ENCODE measurements at regions not wholly inside any gene's neighbourhood (a gene's known extent, or its start where the extent isn't known, plus 50 kb on each side); places are given as distances from the start of the nearest gene placed in this dataset.

GRCh38 chr21:36541721-36542139, 61.8 kb upstream of the CLDN14 start:
- intact Hi-C loops (cut with micrococcal nuclease), result no loop called here
- no peaks in the 10 kb centered on the region for H3K9me3 Mint-ChIP-seq
- DNase-seq, result no peak
- Histone ChIP-seq H3K4me1 (ENCODE audit: control insufficient read depth in 2 of 2, insufficient read depth in 2 of 2, low read length in 2 of 2) (no peaks in the 10 kb centered on the region), H3K27ac (ENCODE audit: low read depth, low read length) (no peak overlapping the region), H3K36me3 (ENCODE audit: control insufficient read depth in 2 of 3, insufficient read depth in 3 of 3, low read length in 3 of 3) (no peaks in the 10 kb centered on the region), H3K9me3 (ENCODE audit: control insufficient read depth in 2 of 3, low read length in 3 of 3) (no peaks in the 10 kb centered on the region), H3K27me3 (ENCODE audit: control insufficient read depth in 2 of 2, insufficient read depth in 2 of 2, low read length in 2 of 2) (no peaks in the 10 kb centered on the region), H3K4me3 (ENCODE audit: low read length) (no peak overlapping the region)
- H3K36me3 Mint-ChIP-seq, result no peaks in the 10 kb centered on the region
- H3K4me1 Mint-ChIP-seq, result no peaks in the 10 kb centered on the region
- H3K27me3 Mint-ChIP-seq, result peaks cover 12 to 18% (median 18%) of the 10 kb centered on the region in 5 donors
- ATAC-seq, result no peak
- ChIA-PET CTCF (no interaction called here), POLR2A (no interaction called here)
- H3K4me3 Mint-ChIP-seq, result no peak overlapping the region
- no peak overlapping the region for H3K27ac Mint-ChIP-seq

- Histone ChIP-seq H3K9me3 (ENCODE audit: control insufficient read depth in 2 of 3, low read length in 3 of 3) (no peaks in the 10 kb centered on the region), H3K27me3 (ENCODE audit: control insufficient read depth in 2 of 2, insufficient read depth in 2 of 2, low read length in 2 of 2) (no peaks in the 10 kb centered on the region), H3K36me3 (ENCODE audit: control insufficient read depth in 2 of 3, insufficient read depth in 3 of 3, low read length in 3 of 3) (no peaks in the 10 kb centered on the region), H3K27ac (ENCODE audit: low read depth, low read length) (no peak overlapping the region), H3K4me3 (ENCODE audit: low read length) (no peak overlapping the region), H3K4me1 (ENCODE audit: control insufficient read depth in 2 of 2, insufficient read depth in 2 of 2, low read length in 2 of 2) (no peaks in the 10 kb centered on the region)
- H3K27ac Mint-ChIP-seq, result no peak overlapping the region
- ChIA-PET CTCF (no interaction called here), POLR2A (no interaction called here)
- ATAC-seq, result no peak
- no peaks in the 10 kb centered on the region for H3K36me3 Mint-ChIP-seq
- no peak for DNase-seq
- H3K27me3 Mint-ChIP-seq, result peaks cover 12 to 22% (median 18%) of the 10 kb centered on the region in 5 donors
- intact Hi-C loops (cut with micrococcal nuclease), result no loop called here
- H3K4me3 Mint-ChIP-seq, result no peak overlapping the region
- no peaks in the 10 kb centered on the region for H3K4me1 Mint-ChIP-seq
- no peaks in the 10 kb centered on the region for H3K9me3 Mint-ChIP-seq
Measured at GRCh38 chr21:36542312-36543101, 62.6 kb upstream of the CLDN14 start.

- Mint-ChIP-seq H3K27ac (peak overlapping the region in 1 of 9 donors; percentile 41), H3K36me3 (no peaks in the 10 kb centered on the region), H3K27me3 (peaks cover 12 to 23% (median 21%) of the 10 kb centered on the region in 5 donors), H3K9me3 (no peaks in the 10 kb centered on the region), H3K4me3 (no peak overlapping the region), H3K4me1 (peaks cover 0 to 3% (median 0%) of the 10 kb centered on the region in 7 donors)
- Histone ChIP-seq H3K9me3 (ENCODE audit: control insufficient read depth in 2 of 3, low read length in 3 of 3) (no peaks in the 10 kb centered on the region), H3K4me3 (ENCODE audit: low read length) (no peak overlapping the region), H3K27me3 (ENCODE audit: control insufficient read depth in 2 of 2, insufficient read depth in 2 of 2, low read length in 2 of 2) (no peaks in the 10 kb centered on the region), H3K4me1 (ENCODE audit: control insufficient read depth in 2 of 2, insufficient read depth in 2 of 2, low read length in 2 of 2) (no peaks in the 10 kb centered on the region), H3K27ac (ENCODE audit: low read depth, low read length) (no peak overlapping the region), H3K36me3 (ENCODE audit: control insufficient read depth in 2 of 3, insufficient read depth in 3 of 3, low read length in 3 of 3) (no peaks in the 10 kb centered on the region)
- DNase-seq (no peak), ATAC-seq (no peak)
- POLR2A ChIA-PET, result no interaction called here
- intact Hi-C loops (cut with micrococcal nuclease), result no loop called here
- CTCF ChIA-PET, result no interaction called here
Measured at GRCh38 chr21:36543924-36544323, 64.0 kb upstream of the CLDN14 start.

GRCh38 chr21:36544545-36544944, 64.6 kb upstream of the CLDN14 start:
- Histone ChIP-seq H3K4me3 (ENCODE audit: low read length) (no peak overlapping the region), H3K36me3 (ENCODE audit: control insufficient read depth in 2 of 3, insufficient read depth in 3 of 3, low read length in 3 of 3) (no peaks in the 10 kb centered on the region), H3K4me1 (ENCODE audit: control insufficient read depth in 2 of 2, insufficient read depth in 2 of 2, low read length in 2 of 2) (no peaks in the 10 kb centered on the region), H3K9me3 (ENCODE audit: control insufficient read depth in 2 of 3, low read length in 3 of 3) (no peaks in the 10 kb centered on the region), H3K27ac (ENCODE audit: low read depth, low read length) (no peak overlapping the region), H3K27me3 (ENCODE audit: control insufficient read depth in 2 of 2, insufficient read depth in 2 of 2, low read length in 2 of 2) (no peaks in the 10 kb centered on the region)
- ChIA-PET POLR2A (no interaction called here), CTCF (no interaction called here)
- no peaks in the 10 kb centered on the region for H3K9me3 Mint-ChIP-seq
- H3K27ac Mint-ChIP-seq, result no peak overlapping the region
- peaks cover 12 to 23% (median 22%) of the 10 kb centered on the region in 5 donors for H3K27me3 Mint-ChIP-seq
- ATAC-seq, result no peak
- H3K4me3 Mint-ChIP-seq, result no peak overlapping the region
- intact Hi-C loops (cut with micrococcal nuclease), result no loop called here
- H3K4me1 Mint-ChIP-seq, result peaks cover 0 to 3% (median 0%) of the 10 kb centered on the region in 7 donors
- H3K36me3 Mint-ChIP-seq, result no peaks in the 10 kb centered on the region
- DNase-seq, result no peak

- ChIA-PET CTCF (interaction anchor here (0.7 kb wide), 1 partner anchor 10 kb away, joined by 3 read pairs; no protein-coding TSS in a partner anchor), POLR2A (no interaction called here)
- no peak for ATAC-seq
- intact Hi-C loops (cut with micrococcal nuclease), result no loop called here
- H3K36me3 ChIP-seq (ENCODE audit: control insufficient read depth in 2 of 3, insufficient read depth in 3 of 3, low read length in 3 of 3), result no peaks in the 10 kb centered on the region
- H3K27ac ChIP-seq (ENCODE audit: low read depth, low read length), result no peak overlapping the region
- no peaks in the 10 kb centered on the region for H3K4me1 ChIP-seq (ENCODE audit: control insufficient read depth in 2 of 2, insufficient read depth in 2 of 2, low read length in 2 of 2)
- no peaks in the 10 kb centered on the region for H3K9me3 Mint-ChIP-seq
- H3K4me3 Mint-ChIP-seq, result no peak overlapping the region
- peaks cover 0 to 3% (median 0%) of the 10 kb centered on the region in 7 donors for H3K4me1 Mint-ChIP-seq
- H3K36me3 Mint-ChIP-seq, result no peaks in the 10 kb centered on the region
- no peaks in the 10 kb centered on the region for H3K27me3 ChIP-seq (ENCODE audit: control insufficient read depth in 2 of 2, insufficient read depth in 2 of 2, low read length in 2 of 2)
- no peak for DNase-seq
- H3K27me3 Mint-ChIP-seq, result peaks cover 12 to 23% (median 22%) of the 10 kb centered on the region in 5 donors
- H3K4me3 ChIP-seq (ENCODE audit: low read length), result no peak overlapping the region
- H3K9me3 ChIP-seq (ENCODE audit: control insufficient read depth in 2 of 3, low read length in 3 of 3), result no peaks in the 10 kb centered on the region
- H3K27ac Mint-ChIP-seq, result no peak overlapping the region
Measured at GRCh38 chr21:36545776-36546511, 66.0 kb upstream of the CLDN14 start.

- Histone ChIP-seq H3K27me3 (ENCODE audit: control insufficient read depth in 2 of 2, insufficient read depth in 2 of 2, low read length in 2 of 2) (no peaks in the 10 kb centered on the region), H3K9me3 (ENCODE audit: control insufficient read depth in 2 of 3, low read length in 3 of 3) (no peaks in the 10 kb centered on the region), H3K36me3 (ENCODE audit: control insufficient read depth in 2 of 3, insufficient read depth in 3 of 3, low read length in 3 of 3) (no peaks in the 10 kb centered on the region), H3K4me3 (ENCODE audit: low read length) (no peak overlapping the region), H3K4me1 (ENCODE audit: control insufficient read depth in 2 of 2, insufficient read depth in 2 of 2, low read length in 2 of 2) (no peaks in the 10 kb centered on the region), H3K27ac (ENCODE audit: low read depth, low read length) (no peak overlapping the region)
- Mint-ChIP-seq H3K9me3 (no peaks in the 10 kb centered on the region), H3K4me3 (no peak overlapping the region), H3K27me3 (peaks cover 6 to 19% (median 17%) of the 10 kb centered on the region in 5 donors), H3K36me3 (no peaks in the 10 kb centered on the region), H3K4me1 (peaks cover 0 to 3% (median 0%) of the 10 kb centered on the region in 7 donors), H3K27ac (no peak overlapping the region)
- intact Hi-C loops (cut with micrococcal nuclease), result no loop called here
- CTCF ChIA-PET, result no interaction called here
- no peak for ATAC-seq
- POLR2A ChIA-PET, result no interaction called here
- DNase-seq, result no peak
Measured at GRCh38 chr21:36547464-36547863, 67.5 kb upstream of the CLDN14 start.

Measured in naive thymus-derived CD4-positive, alpha-beta T cell (primary cell).